GM23338 (cell line): ENCODE measurements at regions not wholly inside any gene's neighbourhood (a gene's known extent, or its start where the extent isn't known, plus 50 kb on each side); places are given as distances from the start of the nearest gene placed in this dataset.

Source experiments
- ATAC-seq: fragments of 200-7000 bp; cut with Tn5 transposase; 3 replicates; pipeline ENCODE4 v1.9.1; 2020
- DNase-seq: peaks from one replicate; pipeline ENCODE4 v3.0.0-alpha.2; 2015; ENCODE audit warnings: low spot score
- H2AFZ ChIP-seq: fragments of 200-600 bp; sonication (generic); 2 replicates; pipeline ENCODE4 v1.8.0; 2016; ENCODE audit warnings: antibody characterized with exemption, mild to moderate bottlenecking, moderate library complexity
- H3F3A ChIP-seq: fragments of 200-600 bp; sonication (generic); replicated peaks from 2 replicates; pipeline ENCODE4 v1.8.0; 2017; ENCODE audit warnings: antibody characterized with exemption, mixed run types, low read depth
- H3K27ac ChIP-seq: fragments of 200-600 bp; sonication (generic); 2 replicates; pipeline ENCODE4 v1.6.1; 2016; ENCODE audit warnings: low read depth
- H3K27me3 ChIP-seq: fragments of 200-600 bp; sonication (generic); 2 replicates; pipeline ENCODE4 v1.8.0; 2016; ENCODE audit warnings: mild to moderate bottlenecking, mixed run types, moderate library complexity; ENCODE audit not compliant: insufficient read depth
- H3K36me3 ChIP-seq: fragments of 200-600 bp; sonication (generic); 2 replicates; pipeline ENCODE4 v1.8.0; 2016; ENCODE audit warnings: mild to moderate bottlenecking; ENCODE audit not compliant: insufficient read depth
- H3K4me1 ChIP-seq: fragments of 200-600 bp; sonication (generic); 2 replicates; pipeline ENCODE4 v1.8.0; 2016; ENCODE audit warnings: mild to moderate bottlenecking, moderate library complexity; ENCODE audit not compliant: insufficient read depth
- H3K4me2 ChIP-seq: fragments of 200-600 bp; sonication (generic); 2 replicates; pipeline ENCODE4 v1.7.1; 2017; ENCODE audit warnings: mixed run types
- H3K4me3 ChIP-seq: fragments of 200-600 bp; sonication (generic); 2 replicates; pipeline ENCODE4 v1.6.1; 2016; ENCODE audit warnings: mixed run types
- H3K79me2 ChIP-seq: fragments of 200-600 bp; sonication (generic); replicated peaks from 2 replicates; pipeline ENCODE4 v1.8.0; 2017; ENCODE audit warnings: mild to moderate bottlenecking; ENCODE audit not compliant: insufficient read depth
- H3K9me2 ChIP-seq: fragments of 200-600 bp; sonication (generic); 2 replicates; pipeline ENCODE4 v1.8.0; 2017; ENCODE audit not compliant: insufficient read depth
- H4K20me1 ChIP-seq: fragments of 200-600 bp; sonication (generic); replicated peaks from 2 replicates; pipeline ENCODE4 v1.8.0; 2017; ENCODE audit warnings: mild to moderate bottlenecking; ENCODE audit not compliant: insufficient read depth
- H3K27ac Mint-ChIP-seq: 2 replicates; pipeline ENCODE4 v1.8.0; 2020; ENCODE audit warnings: inconsistent platforms, mild to moderate bottlenecking, moderate library complexity, mixed read lengths
- H3K27me3 Mint-ChIP-seq: 3 replicates; pipeline ENCODE4 v1.8.0; 2022; ENCODE audit warnings: low read depth, mild to moderate bottlenecking, moderate library complexity, mixed read lengths, inconsistent platforms; ENCODE audit not compliant: insufficient read depth, poor library complexity
- H3K36me3 Mint-ChIP-seq: 3 replicates; pipeline ENCODE4 v1.8.0; 2021; ENCODE audit warnings: low read depth, mild to moderate bottlenecking, inconsistent platforms, moderate library complexity, mixed read lengths
- H3K4me1 Mint-ChIP-seq: 3 replicates; pipeline ENCODE4 v1.8.0; 2020; ENCODE audit warnings: mild to moderate bottlenecking, inconsistent platforms, mixed read lengths
- H3K4me3 Mint-ChIP-seq: 3 replicates; pipeline ENCODE4 v1.8.0; 2021; ENCODE audit warnings: moderate library complexity, mild to moderate bottlenecking, inconsistent platforms, mixed read lengths
- H3K9me3 Mint-ChIP-seq: 3 replicates; pipeline ENCODE4 v1.8.0; 2020; ENCODE audit warnings: moderate library complexity, mild to moderate bottlenecking, inconsistent platforms, mixed read lengths
- CREB1 ChIP-seq: fragments of 250-450 bp; sonication (Bioruptor Pico); IDR thresholded peaks from 2 replicates; pipeline ENCODE4 v1.5.0; 2020; ENCODE audit warnings: low read depth, mild to moderate bottlenecking, moderate library complexity
- CTCF ChIP-seq, 2 experiments: fragments of 200-600 bp in 1 of 2; sonication (generic) in 1 of 2; conservative IDR thresholded peaks; 2 replicates each; pipeline versions ENCODE4 v1.5.1 to v1.6.1; 2016 to 2017; ENCODE audit warnings: antibody characterized with exemption in 2 of 2, low read depth in 2 of 2, mild to moderate bottlenecking in 2 of 2, moderate library complexity in 1 of 2
- EZH2 ChIP-seq: fragments of 200-600 bp; sonication (generic); IDR thresholded peaks from one replicate; pipeline ENCODE4 v1.8.0; 2017; ENCODE audit warnings: antibody characterized with exemption, mild to moderate bottlenecking, low read depth; ENCODE audit not compliant: unreplicated experiment
- EZH2phosphoT487 ChIP-seq: fragments of 200-600 bp; sonication (generic); IDR thresholded peaks from one replicate; pipeline ENCODE4 v1.8.1; 2018; ENCODE audit warnings: antibody characterized with exemption; ENCODE audit not compliant: unreplicated experiment
- JUNB ChIP-seq: IDR thresholded peaks from one replicate; pipeline ENCODE4 v1.6.1; 2016; ENCODE audit warnings: antibody characterized with exemption; ENCODE audit not compliant: unreplicated experiment
- NANOG ChIP-seq: IDR thresholded peaks from 2 replicates; pipeline ENCODE4 v1.6.1; 2016; ENCODE audit warnings: antibody characterized with exemption, borderline replicate concordance
- POLR2AphosphoS5 ChIP-seq: IDR thresholded peaks from 2 replicates; pipeline ENCODE4 v1.6.1; 2016; ENCODE audit warnings: antibody characterized with exemption, low read depth
- REST ChIP-seq: IDR thresholded peaks from one replicate; pipeline ENCODE4 v1.6.1; 2018; ENCODE audit warnings: antibody characterized with exemption; ENCODE audit not compliant: unreplicated experiment
- STAT1 ChIP-seq: IDR thresholded peaks from one replicate; pipeline ENCODE4 v1.6.1; 2016; ENCODE audit warnings: antibody characterized with exemption; ENCODE audit not compliant: unreplicated experiment
- ZNF114 ChIP-seq: fragments of 250-450 bp; sonication (Bioruptor Pico); IDR thresholded peaks from 2 replicates; pipeline ENCODE4 v1.5.0; 2020; ENCODE audit warnings: mild to moderate bottlenecking, moderate library complexity
- ZNF331 ChIP-seq: fragments of 250-450 bp; sonication (Bioruptor Pico); IDR thresholded peaks from 2 replicates; pipeline ENCODE4 v1.5.0; 2020; ENCODE audit warnings: low read depth, mild to moderate bottlenecking, moderate library complexity
- ZNF462 ChIP-seq: fragments of 250-450 bp; sonication (Bioruptor Pico); IDR thresholded peaks from 2 replicates; pipeline ENCODE4 v1.5.0; 2020; ENCODE audit warnings: mild to moderate bottlenecking, moderate library complexity
- TF ChIP-seq, protein P1 (sequence below): IDR thresholded peaks from 2 replicates; pipeline ENCODE4 v1.6.1; 2016; ENCODE audit warnings: antibody characterized with exemption

GRCh38 chr11:107131756-107132155 is 113.5 kb upstream of the GUCY1A2 start:
- Mint-ChIP-seq H3K4me1 (no peaks in the 10 kb centered on the region; the same call in 2 of the 3 replicates), H3K27ac (no peak overlapping the region), H3K4me3 (no peak overlapping the region), H3K36me3 (no peaks in the 10 kb centered on the region), H3K9me3 (no peaks in the 10 kb centered on the region), H3K27me3 (no peaks in the 10 kb centered on the region)
- Histone ChIP-seq H3K36me3 (no peaks in the 10 kb centered on the region), H3K4me3 (no peak overlapping the region), H3K27me3 (no peaks in the 10 kb centered on the region), H3F3A (no peaks in the 10 kb centered on the region), H2AFZ (no peak overlapping the region), H3K27ac (no peak overlapping the region), H3K9me2 (peaks cover 4% of the 10 kb centered on the region; the same call in 1 of the 2 replicates), H3K4me2 (no peak overlapping the region), H3K79me2 (no peaks in the 10 kb centered on the region), H4K20me1 (no peaks in the 10 kb centered on the region), H3K4me1 (no peaks in the 10 kb centered on the region)
- ATAC-seq, result no peak
- TF ChIP-seq CREB1 (no peak), ZNF114 (CRISPR knock-in tag) (no peak), ZNF462 (CRISPR knock-in tag) (no peak), EZH2phosphoT487 (no peak), STAT1 (no peak), ZNF331 (CRISPR knock-in tag) (no peak), JUNB (no peak), POLR2AphosphoS5 (no peak), REST (no peak), EZH2 (no peak), NANOG (no peak), CTCF (conservative IDR thresholded peaks at IDR 0.05; ENCODE audit: low read depth in 2 of 2) (no peak)
- TF ChIP-seq, protein P1, sequence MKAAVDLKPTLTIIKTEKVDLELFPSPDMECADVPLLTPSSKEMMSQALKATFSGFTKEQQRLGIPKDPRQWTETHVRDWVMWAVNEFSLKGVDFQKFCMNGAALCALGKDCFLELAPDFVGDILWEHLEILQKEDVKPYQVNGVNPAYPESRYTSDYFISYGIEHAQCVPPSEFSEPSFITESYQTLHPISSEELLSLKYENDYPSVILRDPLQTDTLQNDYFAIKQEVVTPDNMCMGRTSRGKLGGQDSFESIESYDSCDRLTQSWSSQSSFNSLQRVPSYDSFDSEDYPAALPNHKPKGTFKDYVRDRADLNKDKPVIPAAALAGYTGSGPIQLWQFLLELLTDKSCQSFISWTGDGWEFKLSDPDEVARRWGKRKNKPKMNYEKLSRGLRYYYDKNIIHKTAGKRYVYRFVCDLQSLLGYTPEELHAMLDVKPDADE, result no peak
- DNase-seq, result no peak
